ENCODE measurements at regions not wholly inside any gene's neighbourhood (a gene's known extent, or its start where the extent isn't known, plus 50 kb on each side); places are given as distances from the start of the nearest gene placed in this dataset.

DNA sequence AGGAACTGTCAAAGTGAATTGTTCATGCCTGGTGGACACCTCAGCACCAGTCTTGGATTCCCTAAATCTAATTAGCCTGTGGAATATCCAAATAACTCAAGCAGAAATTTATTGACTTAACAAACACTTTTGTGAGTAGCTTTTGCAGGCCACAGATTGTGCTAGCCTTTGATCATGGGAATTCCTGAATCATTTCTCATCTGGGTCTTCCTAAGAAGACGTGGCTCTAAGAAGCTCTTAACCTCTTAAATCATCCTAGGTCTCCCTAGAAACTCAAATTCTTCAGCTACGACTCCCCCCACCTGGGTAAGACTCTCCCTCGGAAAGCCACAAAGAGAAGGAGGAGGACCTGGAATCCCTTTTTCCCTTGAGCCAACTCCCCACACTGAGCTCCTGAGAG lies 53.8 kb upstream of the PSEN2 start:
- H3K4me3 Mint-ChIP-seq: no peak overlapping the region
- no peaks in the 10 kb centered on the region for H3K9me3 Mint-ChIP-seq
- no peaks in the 10 kb centered on the region for H3K27me3 Mint-ChIP-seq
- no peak overlapping the region for H3K27ac Mint-ChIP-seq
- no peaks in the 10 kb centered on the region for H3K36me3 Mint-ChIP-seq
- peaks cover 15% of the 10 kb centered on the region for H3K4me1 Mint-ChIP-seq

DNA sequence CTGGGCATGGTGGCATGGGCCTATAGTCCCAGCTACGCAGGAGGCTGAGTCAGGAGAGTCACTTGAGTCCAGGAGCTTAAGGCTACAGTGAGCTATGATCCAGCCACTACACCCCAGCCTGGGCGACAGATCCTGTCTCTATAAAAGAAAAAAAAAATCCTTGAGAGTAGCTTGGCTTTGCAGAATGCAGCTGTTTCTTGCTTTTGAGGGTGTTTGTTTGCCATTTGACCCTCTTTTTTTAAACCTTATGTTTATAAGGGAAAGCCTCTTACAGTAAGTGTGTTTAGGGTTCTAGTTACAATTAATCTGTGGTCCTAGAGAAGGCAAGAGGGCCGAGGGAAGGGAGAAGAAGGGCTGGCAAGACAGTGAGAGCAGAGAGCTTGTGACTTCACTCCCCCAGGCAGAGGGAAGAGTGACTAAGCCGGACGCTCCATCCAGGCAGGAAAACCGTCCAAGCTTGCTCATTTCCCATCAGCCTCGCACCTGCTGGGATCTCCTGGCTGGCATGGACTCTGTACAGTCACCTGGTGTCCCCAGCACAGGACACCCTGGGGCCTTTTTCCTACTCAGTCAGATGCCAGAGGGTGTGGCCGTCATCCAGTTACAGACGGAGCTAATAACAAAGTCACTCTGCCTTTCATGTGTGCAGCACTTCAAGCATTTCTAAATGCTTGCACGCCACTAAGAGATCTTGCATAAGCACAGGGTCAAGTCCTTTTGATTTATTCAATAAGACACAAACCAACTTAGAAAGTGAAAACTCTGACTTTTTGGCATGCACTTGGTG lies 55.5 kb upstream of the PSEN2 start:
- peaks cover 15% of the 10 kb centered on the region for H3K4me1 Mint-ChIP-seq

DNA sequence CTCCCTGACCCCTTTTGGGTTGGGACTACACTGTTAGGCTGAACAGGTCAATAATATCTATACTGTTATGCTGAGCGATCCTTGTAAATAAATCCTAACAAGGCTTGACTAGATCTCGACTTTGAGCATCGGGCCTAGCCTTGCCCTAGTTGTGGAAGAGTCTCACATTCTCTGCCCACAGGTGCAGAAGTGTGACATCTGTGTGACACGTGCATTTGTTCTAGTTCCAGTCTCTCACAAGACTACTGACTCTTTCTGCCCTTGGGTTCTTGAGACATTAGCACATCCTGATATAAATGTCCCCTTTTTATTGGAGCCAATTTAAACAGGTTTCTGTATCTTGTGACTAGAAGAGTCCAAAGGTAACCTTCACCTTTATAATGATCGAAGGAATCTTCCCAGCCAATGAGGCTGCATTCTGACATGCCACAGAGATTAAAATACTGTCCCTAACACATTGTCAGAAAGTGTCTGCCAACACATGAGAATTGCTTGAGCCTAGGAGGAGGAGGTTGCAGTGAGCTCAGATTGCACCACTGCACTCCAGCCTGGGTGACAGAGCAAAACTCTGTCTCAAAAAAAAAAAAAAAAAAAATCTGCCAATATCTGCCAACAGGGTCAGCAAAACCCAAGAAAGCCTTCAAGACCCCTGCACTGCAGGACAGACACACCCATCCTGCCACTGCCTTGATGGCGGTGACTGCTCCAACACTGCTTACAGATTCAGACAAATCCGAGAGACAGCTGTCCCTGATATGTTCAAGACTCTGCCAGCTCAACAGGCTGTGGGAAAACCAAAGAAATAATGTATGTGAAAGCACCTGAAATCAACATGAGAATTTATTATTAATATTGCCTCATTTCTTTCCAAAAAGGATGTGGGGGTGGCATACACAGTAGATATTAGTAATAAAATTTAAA lies 56.5 kb upstream of the PSEN2 start:
- Mint-ChIP-seq H3K4me3 (no peak overlapping the region), H3K9me3 (no peaks in the 10 kb centered on the region), H3K27me3 (no peaks in the 10 kb centered on the region), H3K36me3 (no peaks in the 10 kb centered on the region), H3K27ac (no peak overlapping the region), H3K4me1 (peaks cover 15% of the 10 kb centered on the region)

More for the DNA sequence above, 55.5 kb upstream of the PSEN2 start:
- no peak overlapping the region for H3K4me3 Mint-ChIP-seq
- no peaks in the 10 kb centered on the region for H3K9me3 Mint-ChIP-seq
- H3K36me3 Mint-ChIP-seq: no peaks in the 10 kb centered on the region
- peak overlapping the region; percentile 62 for H3K27ac Mint-ChIP-seq
- H3K27me3 Mint-ChIP-seq: no peaks in the 10 kb centered on the region

DNA sequence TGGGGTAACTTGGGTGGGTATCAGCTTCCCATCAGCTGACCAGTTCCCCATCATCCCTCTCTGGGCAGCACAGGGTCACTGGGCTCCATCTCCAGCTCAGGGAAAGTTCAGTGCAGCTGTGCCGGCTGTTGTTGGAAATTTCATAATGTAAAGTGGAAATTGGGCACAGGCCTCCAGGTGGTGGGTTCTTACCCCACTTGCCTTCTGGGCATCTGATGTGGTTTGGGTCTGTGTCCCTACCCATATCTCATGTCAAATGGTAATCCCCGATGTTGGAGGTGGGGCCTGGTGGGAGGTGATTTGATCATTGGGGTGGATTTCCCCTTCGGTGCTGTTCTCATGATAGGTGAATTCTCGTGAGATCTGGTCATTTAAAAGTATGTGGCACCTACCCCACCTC lies 59.7 kb upstream of the PSEN2 start:
- Mint-ChIP-seq H3K36me3 (no peaks in the 10 kb centered on the region), H3K9me3 (no peaks in the 10 kb centered on the region), H3K27ac (no peak overlapping the region), H3K4me3 (no peak overlapping the region), H3K4me1 (peaks cover 10% of the 10 kb centered on the region), H3K27me3 (no peaks in the 10 kb centered on the region)

DNA sequence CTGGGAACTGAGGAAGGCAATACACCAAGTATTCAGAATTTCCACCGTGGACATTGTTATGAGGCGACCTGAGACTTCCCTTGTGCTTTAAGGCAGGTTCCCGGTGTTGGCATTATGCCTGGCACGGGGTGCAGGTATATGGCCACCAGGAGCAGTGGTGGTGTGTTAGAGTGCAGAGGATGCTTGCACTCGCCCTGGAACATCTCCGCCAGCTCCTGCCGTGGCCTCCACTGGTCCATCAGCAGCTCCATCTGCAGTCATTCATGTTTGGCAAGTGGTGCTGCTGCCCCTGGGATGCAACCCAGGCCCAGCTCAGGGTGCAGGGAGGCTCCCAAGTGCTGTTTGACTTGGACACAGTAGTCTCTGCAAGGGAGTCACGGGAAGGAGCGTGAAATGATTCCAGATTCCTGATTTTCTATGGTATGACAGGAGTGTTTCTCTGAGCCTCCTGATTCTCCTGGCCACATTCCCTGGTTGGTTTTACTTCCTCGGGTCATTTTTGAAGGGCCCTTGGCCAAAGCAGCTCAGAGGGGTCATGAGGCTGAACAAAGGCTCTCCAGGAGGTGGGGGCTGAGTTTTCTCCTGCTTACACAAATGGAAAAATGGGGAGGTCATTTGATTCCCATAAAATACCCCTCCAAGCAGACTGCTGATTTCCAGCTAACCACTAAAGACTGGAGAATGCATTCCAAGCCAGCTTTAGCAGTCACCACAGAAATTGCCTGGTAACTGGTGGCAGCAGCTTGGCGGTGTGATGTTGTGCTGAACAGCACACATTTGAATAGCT lies 60.4 kb upstream of the PSEN2 start:
- Mint-ChIP-seq H3K4me3 (no peak overlapping the region), H3K36me3 (no peaks in the 10 kb centered on the region), H3K27me3 (no peaks in the 10 kb centered on the region), H3K27ac (no peak overlapping the region), H3K9me3 (no peaks in the 10 kb centered on the region), H3K4me1 (peaks cover 3% of the 10 kb centered on the region)

DNA sequence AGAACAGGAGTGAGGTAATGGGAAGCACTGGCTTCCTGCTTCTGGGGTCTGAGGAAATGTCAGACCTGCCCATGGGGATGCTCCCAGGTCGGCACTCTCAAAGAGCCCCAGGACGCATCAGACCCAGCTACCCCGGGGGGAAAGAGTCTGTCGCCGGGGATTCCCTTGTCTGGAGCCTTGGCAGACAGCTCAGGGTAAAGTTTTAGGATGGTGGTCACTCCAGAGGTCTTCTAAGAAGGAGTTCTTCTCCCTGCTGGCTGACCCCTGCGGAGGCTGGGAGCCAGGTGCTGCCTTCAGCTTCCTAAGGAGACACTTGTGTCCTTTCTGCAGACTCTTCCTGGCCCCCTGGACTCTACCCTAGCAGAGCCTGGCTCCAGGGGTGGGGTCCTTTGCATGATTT lies 61.9 kb upstream of the PSEN2 start:
- Mint-ChIP-seq H3K9me3 (no peaks in the 10 kb centered on the region), H3K36me3 (no peaks in the 10 kb centered on the region), H3K4me1 (no peaks in the 10 kb centered on the region), H3K27me3 (no peaks in the 10 kb centered on the region), H3K4me3 (no peak overlapping the region), H3K27ac (no peak overlapping the region)

DNA sequence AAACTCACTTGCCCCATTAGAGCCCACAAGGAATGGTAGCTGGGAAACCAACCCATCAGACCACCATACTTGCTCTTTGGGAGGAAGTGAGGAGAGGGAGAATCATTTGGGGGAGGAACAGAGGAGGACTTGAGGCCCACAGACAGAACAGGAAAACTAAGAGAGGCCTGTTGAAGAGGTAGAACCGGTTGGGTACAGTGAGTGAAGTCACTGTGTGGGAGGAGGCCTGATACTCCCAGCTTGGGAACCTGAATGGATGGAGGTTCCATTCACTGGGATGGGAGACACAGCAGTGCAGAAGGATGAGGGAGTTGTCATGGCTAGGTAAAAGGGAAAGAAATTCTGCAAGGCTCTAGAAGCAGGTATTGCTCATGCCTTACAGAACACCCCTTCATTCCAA lies 63.4 kb upstream of the PSEN2 start:
- Mint-ChIP-seq H3K9me3 (no peaks in the 10 kb centered on the region), H3K4me1 (no peaks in the 10 kb centered on the region), H3K27me3 (no peaks in the 10 kb centered on the region), H3K36me3 (no peaks in the 10 kb centered on the region), H3K4me3 (no peak overlapping the region), H3K27ac (no peak overlapping the region)

DNA sequence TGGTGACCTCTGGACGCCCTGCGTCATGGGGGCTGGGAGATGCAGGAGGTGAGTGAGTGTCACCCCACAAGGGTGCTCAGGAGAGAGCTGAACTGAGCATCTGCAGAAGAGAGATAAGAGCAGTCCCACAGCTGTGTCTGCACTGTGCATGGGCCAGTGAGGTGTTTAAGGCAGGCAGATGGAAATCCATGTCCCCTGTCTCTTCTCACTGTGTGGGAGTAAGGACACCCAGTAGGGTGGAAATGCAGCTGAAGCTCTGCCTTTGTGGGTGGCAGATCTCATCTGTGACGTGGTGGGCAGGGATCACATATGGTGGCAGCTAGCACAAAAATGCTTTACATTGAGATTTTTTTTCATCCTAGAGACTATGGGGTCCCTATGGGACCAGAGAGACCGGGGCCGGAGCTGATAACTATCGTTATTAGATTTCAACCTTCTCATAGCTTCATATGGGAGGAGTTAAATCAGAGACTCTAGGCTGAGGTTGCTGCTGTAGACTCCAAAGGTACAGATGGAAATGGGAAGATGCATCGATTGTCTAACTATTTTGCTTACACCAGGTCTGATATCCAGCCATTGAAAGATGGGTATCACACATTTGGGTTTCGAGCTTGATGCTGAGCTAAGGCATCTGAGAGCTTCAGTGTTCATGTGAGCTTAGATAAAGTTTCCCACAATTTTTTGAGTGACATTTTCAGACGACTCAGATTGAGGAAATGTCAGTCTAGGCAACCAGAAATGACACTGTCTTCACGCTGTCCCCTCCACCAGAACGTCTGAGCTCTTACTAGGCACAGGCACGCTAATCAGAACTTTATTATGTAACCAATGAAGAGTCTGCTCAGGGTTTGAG lies 65.3 kb upstream of the PSEN2 start:
- Mint-ChIP-seq H3K4me1 (peaks cover 11% of the 10 kb centered on the region), H3K27ac (no peak overlapping the region), H3K36me3 (no peaks in the 10 kb centered on the region), H3K9me3 (no peaks in the 10 kb centered on the region), H3K4me3 (no peak overlapping the region), H3K27me3 (no peaks in the 10 kb centered on the region)

DNA sequence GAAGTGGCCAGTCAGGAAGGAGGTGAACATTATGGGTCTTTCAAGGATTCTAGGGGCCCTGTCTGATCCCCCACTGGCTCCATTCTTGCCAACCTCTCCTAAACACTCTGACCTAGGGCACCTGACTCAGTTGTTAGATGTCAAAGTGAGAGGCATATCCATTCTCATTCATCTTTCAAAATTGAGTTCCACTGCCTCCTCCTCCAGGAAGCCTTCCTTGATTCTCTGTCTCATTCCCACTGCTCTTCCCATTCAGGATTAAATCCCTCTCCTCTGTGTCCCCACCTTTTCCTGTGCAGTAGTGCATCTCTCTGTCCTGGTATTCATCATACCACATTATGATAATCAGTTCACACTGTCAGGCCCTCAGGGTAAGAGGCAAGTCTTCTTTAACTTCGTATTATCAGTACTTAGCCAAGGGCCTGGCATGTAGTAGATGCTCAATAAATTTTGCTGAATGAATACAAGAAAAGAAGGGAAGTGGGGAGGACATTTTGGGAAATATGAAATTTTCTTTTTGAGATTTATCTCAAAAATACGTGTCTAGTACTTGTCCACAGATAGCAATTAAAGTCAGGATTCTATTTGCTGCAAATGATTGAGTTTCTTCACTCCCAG lies 61.8 kb upstream of the ITPKB start:
- H3K4me3 Mint-ChIP-seq: no peak overlapping the region
- peaks cover 34% of the 10 kb centered on the region for H3K4me1 Mint-ChIP-seq
- H3K36me3 Mint-ChIP-seq: no peaks in the 10 kb centered on the region
- H3K27ac Mint-ChIP-seq: no peak overlapping the region
- H3K27me3 Mint-ChIP-seq: no peaks in the 10 kb centered on the region
- H3K9me3 Mint-ChIP-seq: no peaks in the 10 kb centered on the region

DNA sequence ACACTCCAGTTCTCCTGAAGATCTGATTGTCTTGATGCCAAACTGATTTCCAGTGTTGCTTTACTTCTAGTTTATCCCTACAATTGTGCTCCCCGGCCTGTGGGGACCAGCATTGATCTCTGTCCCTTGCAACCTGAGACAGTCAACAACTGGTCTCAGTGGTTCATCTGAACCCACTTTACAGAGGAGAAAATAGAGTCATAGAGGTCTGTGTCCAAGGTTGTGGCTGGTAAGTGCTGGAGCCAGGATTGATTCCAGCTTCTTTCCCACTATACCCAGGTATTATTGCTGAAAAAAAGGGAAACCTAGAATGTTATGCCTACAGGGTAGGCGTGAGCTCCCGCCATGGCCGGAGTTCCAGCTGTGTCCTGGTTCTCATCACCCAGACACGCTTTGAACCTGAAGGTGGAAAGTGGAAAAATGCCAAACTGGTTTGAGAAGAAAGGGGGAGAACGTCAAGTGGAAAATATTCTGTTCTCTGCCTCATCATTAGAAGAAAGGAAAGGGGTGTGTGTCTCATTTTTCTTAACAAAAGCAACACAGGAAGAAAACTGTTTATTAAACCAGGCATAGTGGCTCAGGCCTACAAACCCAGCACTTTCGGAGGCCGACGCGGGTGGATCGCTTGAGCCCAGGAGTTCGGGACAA lies 60.7 kb upstream of the ITPKB start:
- H3K27me3 Mint-ChIP-seq: no peaks in the 10 kb centered on the region
- peaks cover 34% of the 10 kb centered on the region for H3K4me1 Mint-ChIP-seq
- peak overlapping the region; percentile 62 for H3K4me3 Mint-ChIP-seq
- H3K27ac Mint-ChIP-seq: peak overlapping the region; percentile 95
- H3K9me3 Mint-ChIP-seq: no peaks in the 10 kb centered on the region
- no peaks in the 10 kb centered on the region for H3K36me3 Mint-ChIP-seq

DNA sequence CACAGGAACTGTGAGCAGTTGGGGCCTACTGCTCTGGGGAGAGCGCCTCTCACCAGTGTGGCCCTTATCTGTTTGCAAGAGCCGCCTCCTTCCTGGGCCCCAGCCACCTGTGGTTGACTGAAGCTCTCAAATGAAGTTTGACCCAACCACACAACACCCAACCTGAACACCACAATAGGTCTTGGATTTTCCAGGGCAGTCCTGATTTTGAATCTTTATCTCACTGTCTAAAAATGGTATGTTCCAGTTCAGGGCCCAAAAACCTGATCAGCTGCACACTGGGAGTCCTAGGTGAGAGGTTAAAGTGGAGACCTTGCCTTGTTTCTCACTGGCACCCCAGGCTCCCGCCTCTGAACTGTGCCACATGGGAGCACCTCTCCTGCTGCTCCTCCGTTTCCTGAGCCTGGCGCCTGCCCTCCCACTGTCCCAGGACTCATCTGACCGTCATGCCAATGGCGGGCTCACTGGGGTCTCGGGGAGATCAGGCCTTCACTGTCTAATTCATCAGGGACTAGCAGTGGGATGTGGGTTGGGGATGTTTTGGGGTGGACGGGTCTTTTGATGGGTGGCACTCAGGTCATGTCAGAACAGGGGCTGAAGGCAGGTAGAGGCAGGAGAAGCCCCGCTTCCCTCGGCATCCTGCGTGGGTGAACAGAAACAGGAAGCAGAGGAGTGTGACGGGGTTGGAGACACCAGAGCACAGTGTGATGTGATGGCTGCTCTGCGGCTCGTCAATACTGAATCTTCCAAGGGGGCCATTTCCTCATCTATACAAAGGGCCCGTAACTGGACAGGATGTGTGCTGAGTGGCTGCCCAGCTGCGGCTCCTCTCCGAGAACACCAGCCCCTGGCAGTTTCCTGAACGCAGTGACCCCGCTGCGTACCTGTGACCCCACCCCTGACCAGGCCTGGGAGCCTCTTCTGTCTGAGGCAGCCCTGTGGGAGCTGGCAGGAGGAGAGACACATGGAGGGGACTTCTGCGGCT lies 59.6 kb upstream of the ITPKB start:
- Mint-ChIP-seq H3K36me3 (no peaks in the 10 kb centered on the region), H3K27ac (peak overlapping the region; percentile 94), H3K9me3 (no peaks in the 10 kb centered on the region), H3K4me3 (peak overlapping the region; percentile 60), H3K4me1 (peaks cover 34% of the 10 kb centered on the region), H3K27me3 (no peaks in the 10 kb centered on the region)

DNA sequence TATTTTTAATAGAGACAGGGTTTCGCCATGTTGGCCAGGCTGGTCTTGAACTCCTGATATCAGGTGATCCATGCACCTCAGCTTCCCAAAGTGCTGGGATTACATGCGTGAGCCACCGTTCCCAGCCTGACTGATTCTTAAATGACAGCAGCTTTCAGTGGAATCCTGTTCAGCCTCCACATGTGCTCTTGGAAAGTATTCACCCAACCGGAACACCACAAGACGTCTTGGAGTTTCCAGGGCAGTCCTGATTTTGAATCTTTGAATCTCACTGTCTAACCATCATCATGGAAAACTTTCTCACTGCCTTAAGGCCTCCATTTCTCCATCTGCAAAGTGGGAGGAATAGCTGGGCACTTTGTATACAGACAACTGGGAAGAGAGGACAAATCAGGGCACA lies 58.1 kb upstream of the ITPKB start:
- no peak overlapping the region for H3K4me3 Mint-ChIP-seq
- no peaks in the 10 kb centered on the region for H3K27me3 Mint-ChIP-seq
- no peak overlapping the region for H3K27ac Mint-ChIP-seq

DNA sequence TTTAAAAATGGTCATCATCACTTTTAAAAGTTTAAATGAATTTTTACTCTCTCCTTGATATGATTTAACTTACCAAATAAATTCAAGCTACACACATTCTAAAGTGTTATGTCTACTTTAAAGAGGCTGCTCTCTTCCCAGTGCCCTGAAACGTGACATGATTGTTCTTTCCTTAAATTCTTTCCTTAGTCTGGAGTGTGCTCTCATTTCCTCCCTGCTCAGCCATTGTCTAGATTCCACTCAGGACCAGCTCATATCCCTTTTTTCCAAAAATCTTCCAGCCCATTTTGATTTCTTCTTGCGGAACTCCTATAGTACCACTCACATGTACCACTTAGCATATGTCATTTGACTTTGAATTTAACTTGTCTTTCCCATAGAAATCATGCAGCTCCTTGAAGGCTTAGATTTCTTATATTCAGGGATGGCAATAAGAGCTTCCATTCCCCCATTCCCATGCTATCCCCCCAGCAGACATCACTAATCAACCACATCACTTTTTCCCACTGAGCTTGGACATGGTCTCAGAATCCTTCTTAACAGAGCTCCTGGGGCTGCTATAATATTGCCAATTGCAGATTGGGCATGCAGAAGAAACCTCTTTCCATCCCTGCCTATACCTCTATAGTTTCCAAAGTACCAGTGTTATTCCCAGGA lies 54.7 kb upstream of the ITPKB start:
- Mint-ChIP-seq H3K27me3 (no peaks in the 10 kb centered on the region), H3K9me3 (no peaks in the 10 kb centered on the region), H3K27ac (no peak overlapping the region), H3K4me3 (no peak overlapping the region), H3K36me3 (no peaks in the 10 kb centered on the region), H3K4me1 (peaks cover 10% of the 10 kb centered on the region)

More for the DNA sequence above, 58.1 kb upstream of the ITPKB start:
- H3K4me1 Mint-ChIP-seq: peaks cover 34% of the 10 kb centered on the region
- H3K36me3 Mint-ChIP-seq: no peaks in the 10 kb centered on the region
- H3K9me3 Mint-ChIP-seq: no peaks in the 10 kb centered on the region

Data from activated naive CD4-positive, alpha-beta T cell treated with anti-CD3 and anti-CD28 coated beads, Interleukin-2, amount 50 U/mL, for 24 hours (primary cell).